ENCODE measurements at regions not wholly inside any gene's neighbourhood (a gene's known extent, or its start where the extent isn't known, plus 50 kb on each side); places are given as distances from the start of the nearest gene placed in this dataset.

DNA sequence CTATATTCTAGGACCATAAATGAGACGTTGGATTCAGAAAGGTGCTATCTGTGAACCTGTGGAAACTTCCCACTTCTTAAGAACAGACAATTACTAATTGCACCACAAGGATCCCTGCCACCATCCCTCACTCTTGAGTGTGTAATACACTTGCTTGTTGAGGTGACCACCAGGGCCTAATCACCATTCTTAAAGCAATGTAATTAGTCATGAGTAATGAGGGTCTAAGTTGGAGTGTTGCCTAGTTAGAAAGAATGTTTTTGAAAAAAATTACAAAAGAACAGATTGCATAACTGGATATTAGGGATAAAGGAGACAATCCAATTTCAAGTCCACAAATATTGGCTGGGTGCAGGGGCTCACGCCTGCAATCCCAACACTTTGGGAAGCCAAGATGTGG, 56.9 kb upstream of the TRIO start:
- Histone ChIP-seq H3K9me2 (ENCODE audit: low read depth, low read length) (no peaks in the 10 kb centered on the region), H3K27me3 (ENCODE audit: insufficient read depth, low read length) (no peaks in the 10 kb centered on the region), H3K4me3 (ENCODE audit: low read depth, low read length, poor library complexity, severe bottlenecking) (no peak overlapping the region), H3K4me2 (ENCODE audit: low read length) (no peak overlapping the region), H3K36me3 (ENCODE audit: insufficient read depth, low read length) (no peaks in the 10 kb centered on the region), H3K9ac (ENCODE audit: low read length) (no peak overlapping the region), H4K20me1 (ENCODE audit: insufficient read depth, low read length) (no peaks in the 10 kb centered on the region), H2AFZ (ENCODE audit: low read length) (no peak overlapping the region), H3K9me3 (ENCODE audit: low read length) (no peaks in the 10 kb centered on the region), H3F3A (ENCODE audit: insufficient read depth, low read length) (no peaks in the 10 kb centered on the region), H3K79me2 (ENCODE audit: insufficient read depth, low read length) (no peaks in the 10 kb centered on the region), H3K4me1 (ENCODE audit: insufficient read depth, low read length, severe bottlenecking) (no peaks in the 10 kb centered on the region), H3K27ac (ENCODE audit: low read depth, low read length, poor library complexity, severe bottlenecking) (no peak overlapping the region)
- TF ChIP-seq, protein P1, sequence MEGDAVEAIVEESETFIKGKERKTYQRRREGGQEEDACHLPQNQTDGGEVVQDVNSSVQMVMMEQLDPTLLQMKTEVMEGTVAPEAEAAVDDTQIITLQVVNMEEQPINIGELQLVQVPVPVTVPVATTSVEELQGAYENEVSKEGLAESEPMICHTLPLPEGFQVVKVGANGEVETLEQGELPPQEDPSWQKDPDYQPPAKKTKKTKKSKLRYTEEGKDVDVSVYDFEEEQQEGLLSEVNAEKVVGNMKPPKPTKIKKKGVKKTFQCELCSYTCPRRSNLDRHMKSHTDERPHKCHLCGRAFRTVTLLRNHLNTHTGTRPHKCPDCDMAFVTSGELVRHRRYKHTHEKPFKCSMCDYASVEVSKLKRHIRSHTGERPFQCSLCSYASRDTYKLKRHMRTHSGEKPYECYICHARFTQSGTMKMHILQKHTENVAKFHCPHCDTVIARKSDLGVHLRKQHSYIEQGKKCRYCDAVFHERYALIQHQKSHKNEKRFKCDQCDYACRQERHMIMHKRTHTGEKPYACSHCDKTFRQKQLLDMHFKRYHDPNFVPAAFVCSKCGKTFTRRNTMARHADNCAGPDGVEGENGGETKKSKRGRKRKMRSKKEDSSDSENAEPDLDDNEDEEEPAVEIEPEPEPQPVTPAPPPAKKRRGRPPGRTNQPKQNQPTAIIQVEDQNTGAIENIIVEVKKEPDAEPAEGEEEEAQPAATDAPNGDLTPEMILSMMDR (IDR thresholded peaks at IDR 0.05; ENCODE audit: low read length), result no peak
- no peak for TF ChIP-seq EZH2 (IDR thresholded peaks at IDR 0.05; ENCODE audit: borderline replicate concordance, low read length)

DNA sequence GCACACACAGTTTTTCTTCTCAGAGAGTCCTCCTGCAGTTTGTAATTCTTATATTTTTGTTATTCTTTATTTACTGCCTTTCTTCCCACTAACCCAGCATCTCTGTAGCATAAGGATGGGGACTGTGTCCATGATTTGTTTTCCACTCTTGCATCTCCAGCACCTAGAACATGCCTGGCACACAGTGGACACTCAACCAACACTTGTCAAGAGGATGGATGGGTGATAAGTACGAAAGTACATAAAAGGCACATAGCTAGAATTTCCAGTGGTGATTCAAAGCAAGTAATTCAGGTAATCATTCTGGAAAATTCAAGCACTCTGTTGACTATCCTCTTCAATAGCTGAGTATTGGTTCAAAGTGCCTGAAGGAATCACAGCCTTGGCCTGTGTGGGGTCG, 60.2 kb upstream of the TRIO start:
- no peaks in the 10 kb centered on the region for H3K4me1 ChIP-seq (ENCODE audit: insufficient read depth, low read length, severe bottlenecking)
- H3K9me3 ChIP-seq (ENCODE audit: low read length), result no peaks in the 10 kb centered on the region
- H3K27me3 ChIP-seq (ENCODE audit: insufficient read depth, low read length), result no peaks in the 10 kb centered on the region
- no peaks in the 10 kb centered on the region for H3K9me2 ChIP-seq (ENCODE audit: low read depth, low read length)
- H3K36me3 ChIP-seq (ENCODE audit: insufficient read depth, low read length), result no peaks in the 10 kb centered on the region
- H3K79me2 ChIP-seq (ENCODE audit: insufficient read depth, low read length), result no peaks in the 10 kb centered on the region
- H3K4me3 ChIP-seq (ENCODE audit: low read depth, low read length, poor library complexity, severe bottlenecking), result no peak overlapping the region
- H4K20me1 ChIP-seq (ENCODE audit: insufficient read depth, low read length), result no peaks in the 10 kb centered on the region
- H3K9ac ChIP-seq (ENCODE audit: low read length), result no peak overlapping the region
- TF ChIP-seq EZH2 (IDR thresholded peaks at IDR 0.05; ENCODE audit: borderline replicate concordance, low read length), result no peak
- TF ChIP-seq, protein P1 (IDR thresholded peaks at IDR 0.05; ENCODE audit: low read length), result no peak
- no peaks in the 10 kb centered on the region for H3F3A ChIP-seq (ENCODE audit: insufficient read depth, low read length)
- H3K27ac ChIP-seq (ENCODE audit: low read depth, low read length, poor library complexity, severe bottlenecking), result no peak overlapping the region
- H2AFZ ChIP-seq (ENCODE audit: low read length), result no peak overlapping the region
- no peak overlapping the region for H3K4me2 ChIP-seq (ENCODE audit: low read length)

- H3K9me2 ChIP-seq (ENCODE audit: low read depth, low read length), result no peaks in the 10 kb centered on the region
- no peaks in the 10 kb centered on the region for H3F3A ChIP-seq (ENCODE audit: insufficient read depth, low read length)
- H3K9me3 ChIP-seq (ENCODE audit: low read length), result no peaks in the 10 kb centered on the region
- TF ChIP-seq, protein P1 (IDR thresholded peaks at IDR 0.05; ENCODE audit: low read length), result no peak
- no peak for TF ChIP-seq EZH2 (IDR thresholded peaks at IDR 0.05; ENCODE audit: borderline replicate concordance, low read length)
- H2AFZ ChIP-seq (ENCODE audit: low read length), result no peak overlapping the region
- no peaks in the 10 kb centered on the region for H3K4me1 ChIP-seq (ENCODE audit: insufficient read depth, low read length, severe bottlenecking)
- H3K79me2 ChIP-seq (ENCODE audit: insufficient read depth, low read length), result no peaks in the 10 kb centered on the region
- H3K4me2 ChIP-seq (ENCODE audit: low read length), result no peak overlapping the region
- H3K27me3 ChIP-seq (ENCODE audit: insufficient read depth, low read length), result no peaks in the 10 kb centered on the region
- no peak overlapping the region for H3K9ac ChIP-seq (ENCODE audit: low read length)
- H3K4me3 ChIP-seq (ENCODE audit: low read depth, low read length, poor library complexity, severe bottlenecking), result no peak overlapping the region
- H3K27ac ChIP-seq (ENCODE audit: low read depth, low read length, poor library complexity, severe bottlenecking), result no peak overlapping the region
- H3K36me3 ChIP-seq (ENCODE audit: insufficient read depth, low read length), result no peaks in the 10 kb centered on the region
- H4K20me1 ChIP-seq (ENCODE audit: insufficient read depth, low read length), result no peaks in the 10 kb centered on the region
These were observed 60.6 kb upstream of the TRIO start for GRCh38 chr5:14082523-14082922.
